SU-DHL-6 (cell line): ENCODE measurements at regions not wholly inside any gene's neighbourhood (a gene's known extent, or its start where the extent isn't known, plus 50 kb on each side); places are given as distances from the start of the nearest gene placed in this dataset.

ENCODE experiments used
- CTCF ChIP-seq: fragments of 200-600 bp; sonication (generic); IDR thresholded peaks from one replicate; pipeline ENCODE4 v1.5.1; 2017; ENCODE audit warnings: antibody characterized with exemption, mild to moderate bottlenecking, low read length, moderate library complexity; ENCODE audit not compliant: insufficient read depth, poor library complexity, severe bottlenecking
- EZH2phosphoT487 ChIP-seq: fragments of 200-600 bp; sonication (generic), shearing (Covaris generic); conservative IDR thresholded peaks from 2 replicates; pipeline ENCODE4 v1.6.1; 2018; ENCODE audit warnings: mild to moderate bottlenecking, antibody characterized with exemption, low read length, moderate library complexity, mixed read lengths

GRCh38 chr3:161647936-161648470 lies 151.4 kb downstream of the OTOL1 start:
- TF ChIP-seq CTCF (no peak), EZH2phosphoT487 (no peak)
